ENCODE measurements at regions not wholly inside any gene's neighbourhood (a gene's known extent, or its start where the extent isn't known, plus 50 kb on each side); places are given as distances from the start of the nearest gene placed in this dataset.

DNA sequence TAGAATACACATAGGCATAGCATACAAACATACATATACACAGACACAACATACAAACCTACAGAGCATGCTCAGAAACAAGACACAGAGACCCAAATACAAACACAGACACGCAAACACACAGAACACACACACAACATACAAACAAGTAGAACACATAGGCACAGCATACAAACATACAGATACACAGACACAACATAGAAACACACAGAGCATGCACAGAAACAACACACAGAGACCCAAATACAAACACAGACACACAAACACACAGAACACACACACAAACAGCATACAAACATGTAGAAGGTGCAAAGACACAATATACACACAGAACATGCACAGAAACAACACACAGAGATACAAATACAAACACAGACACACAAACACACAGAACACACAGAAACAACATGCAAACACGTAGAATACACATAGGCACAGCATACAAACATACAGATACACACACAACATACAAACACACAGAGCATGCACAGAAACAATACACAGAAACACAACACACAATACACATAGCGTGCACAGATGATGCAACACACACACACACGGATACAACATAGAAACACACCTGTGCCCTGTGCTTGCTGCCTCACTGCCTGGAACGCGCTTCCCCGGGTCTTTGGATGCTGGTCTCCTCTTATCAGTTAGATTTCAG is 469.0 kb upstream of the CDH4 start:
- Histone ChIP-seq H3K36me3 (ENCODE audit: control insufficient read depth, insufficient read depth, low read length) (no peaks in the 10 kb centered on the region), H3K4me3 (ENCODE audit: low read depth in 2 of 2, low read length in 2 of 2) (no peak overlapping the region), H3K4me1 (ENCODE audit: control insufficient read depth, insufficient read depth, low read length) (no peaks in the 10 kb centered on the region), H3K9me3 (ENCODE audit: control insufficient read depth, insufficient read depth, low read depth, low read length) (no peaks in the 10 kb centered on the region), H3K27me3 (ENCODE audit: control insufficient read depth, insufficient read depth, low read length) (0 out of 2 replicates have a peak, but pooled peaks cover 2% of the 10 kb centered on the region), H3K27ac (ENCODE audit: low read length) (no peak overlapping the region)
- ChIA-PET CTCF (no interaction called here), POLR2A (no interaction called here)
- BruUV-seq (replicated peaks): no TSS peak
- TF ChIP-seq SIN3A (IDR thresholded peaks at IDR 0.05; ENCODE audit: borderline replicate concordance, insufficient read depth, low read depth, low read length): no peak
- TF ChIP-seq TCF7L2 (IDR thresholded peaks at IDR 0.05; ENCODE audit: low read depth, low read length): no peak
- no peak for TF ChIP-seq POLR2AphosphoS5 (IDR thresholded peaks at IDR 0.05; ENCODE audit: low read depth, low read length)
- TF ChIP-seq REST (IDR thresholded peaks at IDR 0.05; ENCODE audit: insufficient read depth in 1 of 2, low read depth in 2 of 2, low read length in 1 of 2): no peak
- TF ChIP-seq CTCF (IDR thresholded peaks at IDR 0.05): no peak
- in situ Hi-C loops (cut with HindIII; ENCODE audit: low pct_unique_long_range_greater_than_20kb, low sequenced_read_pairs): no loop called here
- DNase-seq (ENCODE audit: low read depth, low spot score) (no peak), ATAC-seq (no peak)
- intact Hi-C loops (cut with micrococcal nuclease; ENCODE audit: unreplicated experiment): no loop called here

GRCh38 chr20:60785301-60785700 is 466.8 kb upstream of the CDH4 start:
- Histone ChIP-seq H3K27ac (ENCODE audit: low read length) (no peak overlapping the region), H3K36me3 (ENCODE audit: control insufficient read depth, insufficient read depth, low read length) (no peaks in the 10 kb centered on the region), H3K4me3 (ENCODE audit: low read depth in 2 of 2, low read length in 2 of 2) (no peak overlapping the region), H3K27me3 (ENCODE audit: control insufficient read depth, insufficient read depth, low read length) (0 out of 2 replicates have a peak, but pooled peaks cover 2% of the 10 kb centered on the region), H3K9me3 (ENCODE audit: control insufficient read depth, insufficient read depth, low read depth, low read length) (no peaks in the 10 kb centered on the region), H3K4me1 (ENCODE audit: control insufficient read depth, insufficient read depth, low read length) (no peaks in the 10 kb centered on the region)
- ChIA-PET CTCF (no interaction called here), POLR2A (no interaction called here)
- no TSS peak for BruUV-seq (replicated peaks)
- intact Hi-C loops (cut with micrococcal nuclease; ENCODE audit: unreplicated experiment) (no loop called here), in situ Hi-C loops (cut with HindIII; ENCODE audit: low pct_unique_long_range_greater_than_20kb, low sequenced_read_pairs) (no loop called here)
- DNase-seq (ENCODE audit: low read depth, low spot score) (no peak), ATAC-seq (no peak)
- TF ChIP-seq TCF7L2 (IDR thresholded peaks at IDR 0.05; ENCODE audit: low read depth, low read length) (no peak), SIN3A (IDR thresholded peaks at IDR 0.05; ENCODE audit: borderline replicate concordance, insufficient read depth, low read depth, low read length) (no peak), REST (IDR thresholded peaks at IDR 0.05; ENCODE audit: insufficient read depth in 1 of 2, low read depth in 2 of 2, low read length in 1 of 2) (no peak), POLR2AphosphoS5 (IDR thresholded peaks at IDR 0.05; ENCODE audit: low read depth, low read length) (no peak), CTCF (IDR thresholded peaks at IDR 0.05) (no peak)

Measured in Panc1 (cell line).